AG08395 (cell line): ENCODE measurements at regions not wholly inside any gene's neighbourhood (a gene's known extent, or its start where the extent isn't known, plus 50 kb on each side); places are given as distances from the start of the nearest gene placed in this dataset.
"Not testable (repeated sequence)": the region's sequence is repeated elsewhere in the genome, so short reads cannot be mapped to it uniquely, and the experiment has no call there.

Experiments used
- DNase-seq: peaks from one replicate; pipeline ENCODE4 v3.0.0; 2012; ENCODE audit warnings: mixed read lengths, low spot score

DNA sequence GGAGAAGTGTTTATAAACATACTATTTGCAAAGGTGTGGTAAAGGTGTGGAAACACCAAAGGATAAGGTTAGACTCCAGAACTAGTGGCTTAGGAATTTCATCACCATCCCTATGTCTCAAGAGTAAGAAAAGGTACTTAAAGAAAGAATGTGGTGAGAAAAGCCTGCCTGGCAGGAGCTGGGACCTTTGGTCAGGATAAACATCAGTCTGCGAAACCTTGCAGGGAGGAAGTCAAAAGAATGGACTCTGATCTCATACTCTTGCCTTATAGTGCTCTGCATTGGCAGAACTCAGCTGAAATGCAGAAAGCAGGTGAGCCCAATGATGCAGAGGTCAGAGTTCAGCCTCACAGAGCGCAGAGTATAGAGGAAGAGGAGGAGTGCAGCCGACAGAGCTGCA lies 97.2 kb upstream of the NR3C2 start:
- DNase-seq = no peak

DNA sequence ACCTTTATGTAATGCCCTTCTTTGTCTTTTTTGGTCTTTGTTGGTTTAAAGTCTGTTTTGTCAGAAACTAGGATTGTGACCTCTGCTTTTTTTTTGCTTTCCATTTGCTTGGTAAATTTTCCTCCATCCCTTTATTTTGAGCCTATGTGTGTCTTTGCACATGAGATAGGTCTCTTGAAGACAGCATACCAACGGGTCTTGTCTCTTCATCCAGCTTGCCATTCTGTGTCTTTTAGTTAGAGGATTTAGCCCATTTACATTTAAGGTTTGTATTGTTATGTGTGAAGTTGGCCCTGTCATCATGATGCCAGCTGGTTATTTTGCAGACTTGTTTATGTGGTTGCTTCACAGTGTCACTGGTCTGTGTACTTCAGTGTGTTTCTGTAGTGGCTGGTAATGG lies 91.6 kb upstream of the NR3C2 start:
- DNase-seq = not testable (repeated sequence)

GRCh38 chr4:148530114-148530513 lies 87.9 kb upstream of the NR3C2 start:
- DNase-seq = no peak

DNA sequence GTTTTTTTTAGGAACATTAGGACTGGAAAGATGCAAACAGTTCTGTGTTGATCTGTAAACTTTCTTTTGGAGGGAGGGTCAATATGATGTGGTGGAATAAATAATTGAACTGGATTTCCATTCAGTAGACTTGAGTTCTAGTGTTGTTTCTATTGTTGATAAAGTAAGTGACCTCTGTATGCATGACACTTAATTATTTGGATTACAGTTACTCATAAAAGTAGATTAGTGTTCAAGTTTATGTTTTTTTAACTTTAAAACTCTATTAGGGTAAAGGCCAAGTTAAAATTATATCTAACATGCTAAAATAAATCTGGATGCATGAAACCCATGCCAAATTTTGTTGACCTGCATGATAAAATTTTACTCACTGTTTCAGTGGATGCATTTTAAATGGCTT lies 85.4 kb upstream of the NR3C2 start:
- DNase-seq = no peak

GRCh38 chr4:148522995-148523394 lies 80.8 kb upstream of the NR3C2 start:
- DNase-seq = no peak

DNA sequence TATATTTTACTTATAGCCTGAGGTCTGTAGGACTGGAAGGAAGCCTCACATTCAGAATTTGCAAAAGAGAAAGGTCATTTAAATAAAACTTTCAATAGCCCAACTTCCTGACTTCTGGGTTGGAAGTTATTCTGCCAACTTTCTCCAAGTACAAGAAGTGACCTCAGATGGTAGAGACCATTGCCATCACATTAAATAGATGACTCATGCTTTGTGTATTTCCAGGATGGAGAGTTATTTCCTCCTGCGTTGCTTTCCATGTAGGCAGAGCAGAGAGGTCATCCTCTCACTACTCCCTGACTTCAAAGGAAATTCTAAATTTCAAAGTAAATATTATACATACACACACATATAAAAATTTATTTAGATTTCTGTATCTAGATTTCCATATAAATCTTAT lies 73.0 kb upstream of the NR3C2 start:
- no peak for DNase-seq

DNA sequence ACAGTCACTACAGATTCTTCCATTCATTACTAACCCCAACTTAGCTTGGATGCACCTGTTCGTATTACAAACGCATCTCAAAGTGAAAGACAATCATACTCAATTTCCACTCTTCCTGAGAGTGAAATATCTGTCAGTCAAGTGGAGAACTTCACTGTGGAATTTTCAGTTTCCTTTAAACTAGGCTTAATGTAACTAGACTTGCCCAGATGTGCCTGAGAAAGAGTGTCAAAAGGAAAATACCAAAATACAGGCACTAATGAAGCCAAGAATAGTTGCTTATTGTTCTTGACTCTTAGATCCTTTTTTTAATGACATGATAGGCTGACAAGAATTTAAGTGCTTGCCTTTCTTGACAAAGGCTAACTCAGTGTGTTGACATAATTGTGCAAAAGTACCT lies 72.4 kb upstream of the NR3C2 start:
- DNase-seq = no peak

DNA sequence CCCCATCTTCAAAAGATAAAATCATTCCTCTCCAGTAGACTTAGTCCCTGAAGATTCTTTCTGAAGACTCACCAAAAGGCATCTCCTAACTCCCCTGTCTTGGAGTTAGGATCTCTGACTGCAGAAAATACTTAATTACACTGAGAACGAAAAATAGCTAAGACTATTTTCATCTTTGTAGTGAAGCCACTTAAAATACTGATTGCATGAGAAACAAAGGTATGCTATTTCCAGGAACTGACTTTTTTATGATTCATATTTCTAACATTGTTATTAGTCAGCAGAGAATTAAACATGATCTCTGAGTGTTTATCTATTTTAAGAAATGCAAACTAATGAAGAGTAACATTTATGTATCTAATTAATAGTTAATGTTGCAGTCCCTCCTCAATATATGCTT lies 71.8 kb upstream of the NR3C2 start:
- no peak for DNase-seq

DNA sequence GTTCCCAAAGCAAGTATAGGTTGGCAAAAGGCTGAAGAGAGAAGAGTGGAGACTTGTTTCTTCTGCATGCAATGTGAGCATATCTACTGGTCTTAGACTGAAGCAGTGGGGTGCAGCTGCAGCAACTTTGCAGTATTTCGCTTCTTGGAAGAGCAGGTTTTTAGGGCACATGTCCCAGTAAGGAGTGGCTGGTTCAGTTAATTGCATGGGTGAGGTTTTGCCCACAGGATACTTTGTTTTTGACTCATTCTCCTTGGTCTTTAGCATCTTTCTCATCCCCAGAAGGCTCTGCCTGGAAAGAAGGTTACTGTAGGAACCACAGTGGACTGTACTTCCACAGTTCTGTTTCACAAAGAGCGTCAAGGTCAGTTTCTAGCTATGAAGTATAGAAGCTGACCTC lies 68.0 kb upstream of the NR3C2 start:
- DNase-seq = no peak

DNA sequence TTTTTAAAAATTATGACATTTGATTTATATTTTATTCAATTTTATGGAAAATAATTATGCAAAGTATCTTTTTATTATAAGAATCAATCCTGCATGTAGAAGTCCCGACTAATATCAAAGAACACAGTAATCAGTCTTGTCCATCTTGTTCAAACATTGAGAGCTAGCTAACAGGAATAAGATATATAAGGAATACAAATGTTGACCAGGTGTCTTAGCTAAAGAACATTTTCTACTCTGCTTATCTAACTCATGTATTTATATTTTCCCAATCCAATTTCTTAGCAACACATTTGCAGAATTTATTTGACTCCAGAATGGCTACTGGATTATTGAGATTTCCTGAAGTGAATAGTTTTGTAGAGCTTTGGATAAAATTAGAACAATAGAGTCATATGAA lies 61.5 kb upstream of the NR3C2 start:
- DNase-seq = no peak

DNA sequence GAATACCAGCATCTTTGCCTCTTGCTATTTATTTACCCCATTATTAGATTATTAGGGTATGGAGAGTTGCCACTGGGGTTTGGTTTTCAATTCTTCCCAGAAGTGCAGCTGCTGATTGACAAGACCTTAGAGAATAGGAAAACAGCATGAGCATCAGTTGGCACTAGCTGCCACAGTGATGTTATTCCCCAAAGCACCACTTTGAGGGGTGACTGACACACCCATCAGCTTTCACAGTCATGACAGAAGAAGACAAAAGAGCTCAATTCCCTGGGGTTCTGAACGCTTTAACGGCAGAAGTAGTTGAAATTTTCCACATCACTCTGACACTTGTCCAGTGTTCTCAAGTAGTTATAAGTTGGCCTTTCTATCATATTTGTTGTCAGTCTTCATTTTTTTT lies 55.0 kb upstream of the NR3C2 start:
- DNase-seq = no peak

GRCh38 chr4:148495463-148495862 lies 53.2 kb upstream of the NR3C2 start:
- DNase-seq = no peak
